Common myeloid progenitor, CD34-positive (primary cell): ENCODE measurements at regions not wholly inside any gene's neighbourhood (a gene's known extent, or its start where the extent isn't known, plus 50 kb on each side); places are given as distances from the start of the nearest gene placed in this dataset.

Experiments
- CTCF ChIA-PET: fragments of 350-600 bp; sonication (Branson Sonifier 250); formaldehyde crosslinking; loops from one replicate; lab custom pipeline; 2021; ENCODE audit warnings: antibody characterized with exemption; lab: Charles Lee
- POLR2A ChIA-PET: fragments of 350-600 bp; sonication (Branson Sonifier 250); formaldehyde crosslinking; loops from one replicate; lab custom pipeline; 2021; ENCODE audit warnings: antibody characterized with exemption; lab: Charles Lee
- DNase-seq, 3 donors: peaks; one replicate each; pipeline versions ENCODE4 v3.0.0 to v3.0.0-alpha.2; 2013
- H3K27ac ChIP-seq, 2 experiments: 1 replicate in 1 of 2; 2 replicates in 1 of 2; pipeline ENCODE4 v1.7.0; 2013; ENCODE audit warnings: inconsistent platforms in 2 of 2, low read length in 2 of 2, mild to moderate bottlenecking in 2 of 2, low read depth in 1 of 2, moderate library complexity in 1 of 2; ENCODE audit not compliant: severe bottlenecking in 2 of 2, insufficient read depth in 1 of 2, poor library complexity in 1 of 2
- H3K27me3 ChIP-seq, 5 experiments: replicated peaks in 2 of 5; 1 replicate in 3 of 5; 2 replicates in 2 of 5; pipeline versions ENCODE4 v1.6.1 to v1.7.0; 2013; ENCODE audit warnings: low read length in 4 of 5, mild to moderate bottlenecking in 2 of 5, moderate library complexity in 2 of 5, inconsistent platforms in 1 of 5; ENCODE audit not compliant: insufficient read depth in 5 of 5, control insufficient read depth in 4 of 5
- H3K36me3 ChIP-seq, 4 experiments: 1 replicate in 2 of 4; 2 replicates in 2 of 4; pipeline versions ENCODE4 v1.6.1 to v1.7.0; 2013; ENCODE audit warnings: low read length in 3 of 4, control low read depth in 1 of 4, mild to moderate bottlenecking in 1 of 4; ENCODE audit not compliant: control insufficient read depth in 4 of 4, insufficient read depth in 4 of 4
- H3K4me1 ChIP-seq, 4 experiments: 1 replicate in 3 of 4; 2 replicates in 1 of 4; pipeline versions ENCODE4 v1.6.1 to v1.7.1; 2013; ENCODE audit warnings: low read length in 3 of 4, mild to moderate bottlenecking in 3 of 4, control low read depth in 1 of 4, inconsistent platforms in 1 of 4, moderate library complexity in 1 of 4; ENCODE audit not compliant: control insufficient read depth in 4 of 4, insufficient read depth in 4 of 4; ENCODE audit errors: control extremely low read depth in 1 of 4
- H3K4me3 ChIP-seq, 7 experiments: 1 replicate in 4 of 7; 2 replicates in 3 of 7; pipeline versions ENCODE4 v1.5.1 to v1.7.0; 2013; ENCODE audit warnings: mild to moderate bottlenecking in 7 of 7, low read length in 6 of 7, moderate library complexity in 6 of 7, inconsistent platforms in 2 of 7, low read depth in 2 of 7, control low read depth in 1 of 7; ENCODE audit not compliant: insufficient read depth in 4 of 7, control insufficient read depth in 1 of 7; ENCODE audit errors: extremely low read depth in 1 of 7
- H3K9me3 ChIP-seq, 5 experiments: 1 replicate in 4 of 5; 2 replicates in 1 of 5; pipeline versions ENCODE4 v1.6.1 to v1.7.1; 2013; ENCODE audit warnings: low read length in 4 of 5, mild to moderate bottlenecking in 2 of 5, inconsistent platforms in 1 of 5, low read depth in 1 of 5, moderate library complexity in 1 of 5; ENCODE audit not compliant: control insufficient read depth in 4 of 5, insufficient read depth in 2 of 5; ENCODE audit errors: control extremely low read depth in 1 of 5
- WGBS: methylation state at CpG from one replicate; pipeline ENCODE4 v1.1.5; 2013; ENCODE audit not compliant: insufficient coverage; 5-methylcytosine and 5-hydroxymethylcytosine counted together

GRCh38 chr16:63192980-63193379 lies 1156.7 kb upstream of the CDH8 start:
- Histone ChIP-seq H3K4me3 (no peak overlapping the region), H3K36me3 (no peaks in the 10 kb centered on the region), H3K9me3 (no peaks in the 10 kb centered on the region), H3K27ac (no peak overlapping the region), H3K27me3 (no peaks in the 10 kb centered on the region), H3K4me1 (no peaks in the 10 kb centered on the region)
- ChIA-PET POLR2A (no interaction called here), CTCF (no interaction called here)
- 100% methylated on average over 3 of the region's 3 CpGs for WGBS
- DNase-seq, result no peak

GRCh38 chr16:63188086-63188771 lies 1152.0 kb upstream of the CDH8 start:
- no peak for DNase-seq
- CTCF ChIA-PET, result no interaction called here
- H3K27ac ChIP-seq, result no peak overlapping the region
- no peaks in the 10 kb centered on the region for H3K9me3 ChIP-seq
- POLR2A ChIA-PET, result no interaction called here
- no peak overlapping the region for H3K4me3 ChIP-seq
- H3K36me3 ChIP-seq, result no peaks in the 10 kb centered on the region
- 92% methylated on average over 7 of the region's 7 CpGs for WGBS
- no peaks in the 10 kb centered on the region for H3K4me1 ChIP-seq
- no peaks in the 10 kb centered on the region for H3K27me3 ChIP-seq

GRCh38 chr16:63187638-63188037 lies 1151.4 kb upstream of the CDH8 start:
- no peaks in the 10 kb centered on the region for H3K9me3 ChIP-seq
- H3K4me3 ChIP-seq, result no peak overlapping the region
- WGBS, result 67% methylated on average over 1 of the region's 3 CpGs
- H3K27me3 ChIP-seq, result no peaks in the 10 kb centered on the region
- POLR2A ChIA-PET, result no interaction called here
- no peak for DNase-seq
- CTCF ChIA-PET, result no interaction called here
- H3K27ac ChIP-seq, result no peak overlapping the region
- no peaks in the 10 kb centered on the region for H3K4me1 ChIP-seq
- no peaks in the 10 kb centered on the region for H3K36me3 ChIP-seq

- CTCF ChIA-PET, result no interaction called here
- no peak for DNase-seq
- Histone ChIP-seq H3K36me3 (no peaks in the 10 kb centered on the region), H3K4me3 (no peak overlapping the region), H3K27ac (no peak overlapping the region), H3K27me3 (no peaks in the 10 kb centered on the region), H3K4me1 (no peaks in the 10 kb centered on the region), H3K9me3 (no peaks in the 10 kb centered on the region)
- 50% methylated on average over 4 of the region's 4 CpGs for WGBS
- POLR2A ChIA-PET, result no interaction called here
These were observed 1149.1 kb upstream of the CDH8 start for GRCh38 chr16:63185235-63185780.

- H3K4me1 ChIP-seq, result no peaks in the 10 kb centered on the region
- no peaks in the 10 kb centered on the region for H3K9me3 ChIP-seq
- H3K27me3 ChIP-seq, result no peaks in the 10 kb centered on the region
- H3K4me3 ChIP-seq, result no peak overlapping the region
- POLR2A ChIA-PET, result no interaction called here
- no peak for DNase-seq
- 72% methylated on average over 2 of the region's 2 CpGs for WGBS
- no peaks in the 10 kb centered on the region for H3K36me3 ChIP-seq
- CTCF ChIA-PET, result no interaction called here
- H3K27ac ChIP-seq, result no peak overlapping the region
These were observed 1147.5 kb upstream of the CDH8 start for GRCh38 chr16:63183743-63184142.

GRCh38 chr16:63175313-63175712 lies 1139.1 kb upstream of the CDH8 start:
- Histone ChIP-seq H3K27me3 (no peaks in the 10 kb centered on the region), H3K4me3 (no peak overlapping the region), H3K4me1 (no peaks in the 10 kb centered on the region), H3K27ac (no peak overlapping the region), H3K36me3 (no peaks in the 10 kb centered on the region), H3K9me3 (no peaks in the 10 kb centered on the region)
- POLR2A ChIA-PET, result no interaction called here
- DNase-seq, result no peak
- CTCF ChIA-PET, result no interaction called here

GRCh38 chr16:63174801-63175200 lies 1138.6 kb upstream of the CDH8 start:
- no peak for DNase-seq
- POLR2A ChIA-PET, result interaction anchor here (0.6 kb wide), 1 partner anchor 44 kb away, joined by 3 read pairs; no protein-coding TSS in a partner anchor
- no peaks in the 10 kb centered on the region for H3K9me3 ChIP-seq
- H3K27ac ChIP-seq, result no peak overlapping the region
- no peak overlapping the region for H3K4me3 ChIP-seq
- no peaks in the 10 kb centered on the region for H3K27me3 ChIP-seq
- H3K36me3 ChIP-seq, result no peaks in the 10 kb centered on the region
- H3K4me1 ChIP-seq, result no peaks in the 10 kb centered on the region
- CTCF ChIA-PET, result no interaction called here
